ENCODE measurements at regions not wholly inside any gene's neighbourhood (a gene's known extent, or its start where the extent isn't known, plus 50 kb on each side); places are given as distances from the start of the nearest gene placed in this dataset.

DNA sequence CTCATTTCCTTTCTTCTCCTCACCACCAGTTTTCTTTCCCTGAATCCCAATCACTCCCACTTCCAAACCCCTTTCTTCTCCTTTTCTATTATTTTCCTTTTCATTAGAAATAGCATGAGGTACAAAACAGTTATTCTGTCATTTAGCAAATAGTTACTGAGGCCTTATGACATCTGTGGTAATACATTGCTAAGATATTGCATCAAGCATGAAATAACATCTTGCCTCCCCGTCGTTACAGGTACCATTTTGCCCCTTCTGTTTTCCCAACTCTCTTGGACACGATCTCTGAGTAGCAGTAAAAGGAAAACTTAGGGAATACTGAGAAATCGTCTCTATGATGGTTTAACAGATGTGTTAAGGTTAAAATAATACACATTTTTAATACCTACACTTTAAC is 175.8 kb upstream of the SOX5 start (continued):
- TF ChIP-seq, protein P1, sequence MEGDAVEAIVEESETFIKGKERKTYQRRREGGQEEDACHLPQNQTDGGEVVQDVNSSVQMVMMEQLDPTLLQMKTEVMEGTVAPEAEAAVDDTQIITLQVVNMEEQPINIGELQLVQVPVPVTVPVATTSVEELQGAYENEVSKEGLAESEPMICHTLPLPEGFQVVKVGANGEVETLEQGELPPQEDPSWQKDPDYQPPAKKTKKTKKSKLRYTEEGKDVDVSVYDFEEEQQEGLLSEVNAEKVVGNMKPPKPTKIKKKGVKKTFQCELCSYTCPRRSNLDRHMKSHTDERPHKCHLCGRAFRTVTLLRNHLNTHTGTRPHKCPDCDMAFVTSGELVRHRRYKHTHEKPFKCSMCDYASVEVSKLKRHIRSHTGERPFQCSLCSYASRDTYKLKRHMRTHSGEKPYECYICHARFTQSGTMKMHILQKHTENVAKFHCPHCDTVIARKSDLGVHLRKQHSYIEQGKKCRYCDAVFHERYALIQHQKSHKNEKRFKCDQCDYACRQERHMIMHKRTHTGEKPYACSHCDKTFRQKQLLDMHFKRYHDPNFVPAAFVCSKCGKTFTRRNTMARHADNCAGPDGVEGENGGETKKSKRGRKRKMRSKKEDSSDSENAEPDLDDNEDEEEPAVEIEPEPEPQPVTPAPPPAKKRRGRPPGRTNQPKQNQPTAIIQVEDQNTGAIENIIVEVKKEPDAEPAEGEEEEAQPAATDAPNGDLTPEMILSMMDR (IDR thresholded peaks at IDR 0.05; ENCODE audit: poor library complexity, severe bottlenecking), result no peak

DNA sequence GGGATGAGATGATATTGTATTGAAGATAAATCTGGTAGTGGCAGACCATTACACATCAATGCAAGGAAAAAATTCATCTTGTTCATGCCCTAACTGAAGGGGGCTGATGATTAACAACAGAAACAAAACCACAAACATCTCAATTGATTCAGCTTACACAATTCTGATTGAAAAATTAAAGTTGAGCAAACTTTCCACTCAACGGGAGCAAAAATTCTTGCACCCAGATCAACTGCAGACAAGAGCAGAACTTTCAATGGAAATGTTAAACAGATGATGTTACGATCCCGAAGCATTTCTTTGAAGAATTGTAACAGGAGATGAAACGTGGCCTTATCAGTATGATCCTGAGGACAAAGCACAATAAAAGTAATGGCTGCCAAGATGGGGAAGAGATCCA is 172.4 kb upstream of the SOX5 start:
- H3K27me3 ChIP-seq (ENCODE audit: insufficient read depth, low read depth, low read length), result no peaks in the 10 kb centered on the region
- H3K4me2 ChIP-seq (ENCODE audit: low read length), result no peak overlapping the region
- H3F3A ChIP-seq (ENCODE audit: insufficient read depth, low read length, poor library complexity, severe bottlenecking), result no peaks in the 10 kb centered on the region
- no peaks in the 10 kb centered on the region for H3K9me3 ChIP-seq (ENCODE audit: low read length)
- TF ChIP-seq, protein P1 (IDR thresholded peaks at IDR 0.05; ENCODE audit: poor library complexity, severe bottlenecking), result no peak
- TF ChIP-seq SMC3 (conservative IDR thresholded peaks at IDR 0.05; ENCODE audit: poor library complexity) (no peak), EZH2 (IDR thresholded peaks at IDR 0.05; ENCODE audit: borderline replicate concordance, insufficient read depth, low read length, poor library complexity, severe bottlenecking) (no peak), TAF1 (IDR thresholded peaks at IDR 0.05; ENCODE audit: low read depth) (no peak), POLR2AphosphoS5 (IDR thresholded peaks at IDR 0.05) (no peak), RAD21 (conservative IDR thresholded peaks at IDR 0.05) (no peak), EP300 (conservative IDR thresholded peaks at IDR 0.05; ENCODE audit: poor library complexity, severe bottlenecking) (no peak), MXI1 (conservative IDR thresholded peaks at IDR 0.05; ENCODE audit: poor library complexity, severe bottlenecking) (no peak)
- TF ChIP-seq, protein P2, sequence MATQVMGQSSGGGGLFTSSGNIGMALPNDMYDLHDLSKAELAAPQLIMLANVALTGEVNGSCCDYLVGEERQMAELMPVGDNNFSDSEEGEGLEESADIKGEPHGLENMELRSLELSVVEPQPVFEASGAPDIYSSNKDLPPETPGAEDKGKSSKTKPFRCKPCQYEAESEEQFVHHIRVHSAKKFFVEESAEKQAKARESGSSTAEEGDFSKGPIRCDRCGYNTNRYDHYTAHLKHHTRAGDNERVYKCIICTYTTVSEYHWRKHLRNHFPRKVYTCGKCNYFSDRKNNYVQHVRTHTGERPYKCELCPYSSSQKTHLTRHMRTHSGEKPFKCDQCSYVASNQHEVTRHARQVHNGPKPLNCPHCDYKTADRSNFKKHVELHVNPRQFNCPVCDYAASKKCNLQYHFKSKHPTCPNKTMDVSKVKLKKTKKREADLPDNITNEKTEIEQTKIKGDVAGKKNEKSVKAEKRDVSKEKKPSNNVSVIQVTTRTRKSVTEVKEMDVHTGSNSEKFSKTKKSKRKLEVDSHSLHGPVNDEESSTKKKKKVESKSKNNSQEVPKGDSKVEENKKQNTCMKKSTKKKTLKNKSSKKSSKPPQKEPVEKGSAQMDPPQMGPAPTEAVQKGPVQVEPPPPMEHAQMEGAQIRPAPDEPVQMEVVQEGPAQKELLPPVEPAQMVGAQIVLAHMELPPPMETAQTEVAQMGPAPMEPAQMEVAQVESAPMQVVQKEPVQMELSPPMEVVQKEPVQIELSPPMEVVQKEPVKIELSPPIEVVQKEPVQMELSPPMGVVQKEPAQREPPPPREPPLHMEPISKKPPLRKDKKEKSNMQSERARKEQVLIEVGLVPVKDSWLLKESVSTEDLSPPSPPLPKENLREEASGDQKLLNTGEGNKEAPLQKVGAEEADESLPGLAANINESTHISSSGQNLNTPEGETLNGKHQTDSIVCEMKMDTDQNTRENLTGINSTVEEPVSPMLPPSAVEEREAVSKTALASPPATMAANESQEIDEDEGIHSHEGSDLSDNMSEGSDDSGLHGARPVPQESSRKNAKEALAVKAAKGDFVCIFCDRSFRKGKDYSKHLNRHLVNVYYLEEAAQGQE (IDR thresholded peaks at IDR 0.05; ENCODE audit: borderline replicate concordance), result no peak
- no peaks in the 10 kb centered on the region for H3K36me3 ChIP-seq (ENCODE audit: insufficient read depth, low read length)
- H3K9me2 ChIP-seq (ENCODE audit: insufficient read depth, low read length), result no peaks in the 10 kb centered on the region
- no peak overlapping the region for H3K4me3 ChIP-seq (ENCODE audit: low read length)
- H2AFZ ChIP-seq (ENCODE audit: low read depth, low read length), result no peak overlapping the region
- H3K9ac ChIP-seq (ENCODE audit: low read length), result no peak overlapping the region
- no peaks in the 10 kb centered on the region for H4K20me1 ChIP-seq (ENCODE audit: insufficient read depth)
- H3K79me2 ChIP-seq (replicated peaks; ENCODE audit: insufficient read depth, low read length), result no peaks in the 10 kb centered on the region
- H3K27ac ChIP-seq (ENCODE audit: low read length), result no peak overlapping the region

DNA sequence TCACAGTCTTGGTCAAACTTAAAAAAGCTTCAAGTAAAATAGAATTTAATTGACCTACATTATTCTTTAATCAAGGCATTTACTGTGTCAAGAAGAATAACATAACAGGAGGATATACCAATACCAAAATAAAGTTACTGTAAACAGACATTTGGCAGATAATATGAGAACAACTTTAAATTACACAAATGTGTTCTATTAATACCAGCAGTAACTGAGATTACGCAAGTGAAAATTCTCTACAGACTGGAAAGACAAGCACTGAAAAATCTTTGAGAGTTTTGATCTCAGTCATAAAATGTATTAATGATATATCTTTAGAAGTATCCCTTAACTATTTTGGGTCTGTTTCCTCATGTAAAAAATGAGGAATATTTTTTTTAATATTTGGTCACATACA is 169.2 kb upstream of the SOX5 start:
- Histone ChIP-seq H3K36me3 (ENCODE audit: insufficient read depth, low read length) (no peaks in the 10 kb centered on the region), H2AFZ (ENCODE audit: low read depth, low read length) (no peak overlapping the region), H3K4me3 (ENCODE audit: low read length) (no peak overlapping the region), H3F3A (ENCODE audit: insufficient read depth, low read length, poor library complexity, severe bottlenecking) (no peaks in the 10 kb centered on the region), H3K79me2 (replicated peaks; ENCODE audit: insufficient read depth, low read length) (no peaks in the 10 kb centered on the region), H3K9me3 (ENCODE audit: low read length) (no peaks in the 10 kb centered on the region), H3K27ac (ENCODE audit: low read length) (no peak overlapping the region), H3K4me2 (ENCODE audit: low read length) (no peak overlapping the region), H3K27me3 (ENCODE audit: insufficient read depth, low read depth, low read length) (no peaks in the 10 kb centered on the region), H3K9ac (ENCODE audit: low read length) (no peak overlapping the region), H4K20me1 (ENCODE audit: insufficient read depth) (no peaks in the 10 kb centered on the region), H3K9me2 (ENCODE audit: insufficient read depth, low read length) (no peaks in the 10 kb centered on the region)
- TF ChIP-seq POLR2AphosphoS5 (IDR thresholded peaks at IDR 0.05), result no peak
- no peak for TF ChIP-seq SMC3 (conservative IDR thresholded peaks at IDR 0.05; ENCODE audit: poor library complexity)
- TF ChIP-seq TAF1 (IDR thresholded peaks at IDR 0.05; ENCODE audit: low read depth), result no peak
- TF ChIP-seq, protein P1 (IDR thresholded peaks at IDR 0.05; ENCODE audit: poor library complexity, severe bottlenecking), result no peak
- no peak for TF ChIP-seq MXI1 (conservative IDR thresholded peaks at IDR 0.05; ENCODE audit: poor library complexity, severe bottlenecking)
- TF ChIP-seq, protein P2 (IDR thresholded peaks at IDR 0.05; ENCODE audit: borderline replicate concordance), result no peak
- no peak for TF ChIP-seq EZH2 (IDR thresholded peaks at IDR 0.05; ENCODE audit: borderline replicate concordance, insufficient read depth, low read length, poor library complexity, severe bottlenecking)
- TF ChIP-seq EP300 (conservative IDR thresholded peaks at IDR 0.05; ENCODE audit: poor library complexity, severe bottlenecking), result no peak
- TF ChIP-seq RAD21 (conservative IDR thresholded peaks at IDR 0.05), result no peak
